Neuronal stem cell (in vitro differentiated cells): ENCODE measurements at regions not wholly inside any gene's neighbourhood (a gene's known extent, or its start where the extent isn't known, plus 50 kb on each side); places are given as distances from the start of the nearest gene placed in this dataset.

Experiments used
- DNase-seq: peaks from one replicate; pipeline ENCODE4 v3.0.0-alpha.2; 2013; ENCODE audit warnings: low spot score
- H2AFZ ChIP-seq: one replicate; pipeline ENCODE4 v1.6.1; 2013; ENCODE audit warnings: mild to moderate bottlenecking, low read length, inconsistent platforms
- H2AK5ac ChIP-seq: 2 replicates; pipeline ENCODE4 v1.6.1; 2013; ENCODE audit warnings: low read depth, mild to moderate bottlenecking, inconsistent platforms, low read length, moderate library complexity, mixed read lengths
- H2BK120ac ChIP-seq: 2 replicates; pipeline ENCODE4 v1.6.1; 2013; ENCODE audit warnings: low read depth, mild to moderate bottlenecking, inconsistent platforms, low read length, moderate library complexity, mixed read lengths
- H2BK12ac ChIP-seq: one replicate; pipeline ENCODE4 v1.6.1; 2013; ENCODE audit warnings: low read length, inconsistent platforms
- H2BK15ac ChIP-seq: 2 replicates; pipeline ENCODE4 v1.6.1; 2013; ENCODE audit warnings: mild to moderate bottlenecking, low read length, inconsistent platforms, mixed read lengths
- H2BK5ac ChIP-seq: one replicate; pipeline ENCODE4 v1.6.1; 2013; ENCODE audit warnings: inconsistent platforms, mild to moderate bottlenecking, low read length, moderate library complexity
- H3K14ac ChIP-seq: one replicate; pipeline ENCODE4 v1.6.1; 2013; ENCODE audit warnings: low read length, inconsistent platforms
- H3K18ac ChIP-seq: 2 replicates; pipeline ENCODE4 v1.6.1; 2013; ENCODE audit warnings: low read length, inconsistent platforms
- H3K23ac ChIP-seq: 2 replicates; pipeline ENCODE4 v1.6.1; 2013; ENCODE audit warnings: low read depth, mild to moderate bottlenecking, mixed read lengths, low read length, inconsistent platforms; ENCODE audit not compliant: poor library complexity
- H3K27ac ChIP-seq: replicated peaks from 3 replicates; pipeline ENCODE4 v1.5.1; 2013; ENCODE audit warnings: low read length, inconsistent platforms
- H3K27me3 ChIP-seq, 3 experiments: 2 replicates each; pipeline ENCODE4 v1.6.1; 2013; ENCODE audit warnings: low read length in 3 of 3, mild to moderate bottlenecking in 2 of 3, inconsistent platforms in 1 of 3, low read depth in 1 of 3, mixed read lengths in 1 of 3, moderate library complexity in 1 of 3; ENCODE audit not compliant: control insufficient read depth in 3 of 3, insufficient read depth in 3 of 3
- H3K36me3 ChIP-seq, 2 donors: replicated peaks in 1 of 2; 2 replicates each; pipeline ENCODE4 v1.6.1; 2013; ENCODE audit warnings: low read length in 2 of 2; ENCODE audit not compliant: control insufficient read depth in 2 of 2, insufficient read depth in 2 of 2
- H3K4ac ChIP-seq: 2 replicates; pipeline ENCODE4 v1.6.1; 2013; ENCODE audit warnings: inconsistent platforms, mild to moderate bottlenecking, low read length, moderate library complexity
- H3K4me1 ChIP-seq, 2 donors: 1 replicate in 1 of 2; 2 replicates in 1 of 2; pipeline ENCODE4 v1.6.1; 2013; ENCODE audit warnings: low read length in 2 of 2, low read depth in 1 of 2; ENCODE audit not compliant: control insufficient read depth in 2 of 2, insufficient read depth in 1 of 2
- H3K4me2 ChIP-seq: one replicate; pipeline ENCODE4 v1.6.1; 2013; ENCODE audit warnings: mild to moderate bottlenecking, low read length, inconsistent platforms; ENCODE audit not compliant: insufficient read depth, poor library complexity, severe bottlenecking
- H3K4me3 ChIP-seq, 2 donors: 2 replicates each; pipeline ENCODE4 v1.5.1; 2013; ENCODE audit warnings: low read length in 2 of 2, mild to moderate bottlenecking in 2 of 2, inconsistent platforms in 1 of 2, moderate library complexity in 1 of 2
- H3K79me1 ChIP-seq: one replicate; pipeline ENCODE4 v1.6.1; 2013; ENCODE audit warnings: low read depth, mild to moderate bottlenecking, inconsistent platforms, low read length, moderate library complexity
- H3K9ac ChIP-seq: one replicate; pipeline ENCODE4 v1.6.1; 2013; ENCODE audit warnings: mild to moderate bottlenecking, low read depth, low read length, inconsistent platforms; ENCODE audit not compliant: poor library complexity
- H3K9me3 ChIP-seq, 2 donors: replicated peaks in 1 of 2; 2 replicates each; pipeline versions ENCODE3 to v1.6.1; 2013; ENCODE audit warnings: low read length in 2 of 2, mild to moderate bottlenecking in 2 of 2, inconsistent platforms in 1 of 2, low read depth in 1 of 2, mixed read lengths in 1 of 2, moderate library complexity in 1 of 2; ENCODE audit not compliant: control insufficient read depth in 2 of 2, insufficient read depth in 1 of 2
- H4K8ac ChIP-seq: one replicate; pipeline ENCODE4 v1.6.1; 2013; ENCODE audit warnings: low read depth, mild to moderate bottlenecking, inconsistent platforms, low read length, moderate library complexity
- H4K91ac ChIP-seq: one replicate; pipeline ENCODE4 v1.6.1; 2013; ENCODE audit warnings: low read length, low read depth, mild to moderate bottlenecking, inconsistent platforms; ENCODE audit not compliant: poor library complexity
- WGBS, 2 donors: extraction: QIAGEN DNeasy Blood & Tissue Kit; methylation state at CpG; one replicate each; pipeline ENCODE4 v1.1.7; 2013; ENCODE audit warnings: missing lambda C conversion rate in 2 of 2, mixed read lengths in 1 of 2; ENCODE audit not compliant: insufficient read length in 2 of 2, insufficient replicate concordance in 1 of 2; ENCODE audit errors: extremely low coverage in 2 of 2; 5-methylcytosine and 5-hydroxymethylcytosine counted together

GRCh38 chr4:107366900-107367299 is 330.8 kb upstream of the DKK2 start:
- no peak for DNase-seq
- H3K18ac ChIP-seq, result no peak overlapping the region
- no peaks in the 10 kb centered on the region for H3K4me1 ChIP-seq
- H2BK120ac ChIP-seq, result no peak overlapping the region
- no peak overlapping the region for H3K14ac ChIP-seq
- H3K4me2 ChIP-seq, result no peak overlapping the region
- H2BK5ac ChIP-seq, result no peak overlapping the region
- H3K9ac ChIP-seq, result no peak overlapping the region
- H3K4me3 ChIP-seq, result no peak overlapping the region
- no peak overlapping the region for H2BK12ac ChIP-seq
- no peak overlapping the region for H3K27ac ChIP-seq
- H3K79me1 ChIP-seq, result no peaks in the 10 kb centered on the region
- H2AK5ac ChIP-seq, result no peak overlapping the region
- H3K36me3 ChIP-seq, result no peaks in the 10 kb centered on the region
- H2BK15ac ChIP-seq, result no peak overlapping the region
- no peak overlapping the region for H3K4ac ChIP-seq
- no peak overlapping the region for H2AFZ ChIP-seq
- H4K91ac ChIP-seq, result no peak overlapping the region
- no peaks in the 10 kb centered on the region for H3K9me3 ChIP-seq
- H4K8ac ChIP-seq, result no peak overlapping the region
- H3K27me3 ChIP-seq, result no peaks in the 10 kb centered on the region
- H3K23ac ChIP-seq, result no peak overlapping the region

DNA sequence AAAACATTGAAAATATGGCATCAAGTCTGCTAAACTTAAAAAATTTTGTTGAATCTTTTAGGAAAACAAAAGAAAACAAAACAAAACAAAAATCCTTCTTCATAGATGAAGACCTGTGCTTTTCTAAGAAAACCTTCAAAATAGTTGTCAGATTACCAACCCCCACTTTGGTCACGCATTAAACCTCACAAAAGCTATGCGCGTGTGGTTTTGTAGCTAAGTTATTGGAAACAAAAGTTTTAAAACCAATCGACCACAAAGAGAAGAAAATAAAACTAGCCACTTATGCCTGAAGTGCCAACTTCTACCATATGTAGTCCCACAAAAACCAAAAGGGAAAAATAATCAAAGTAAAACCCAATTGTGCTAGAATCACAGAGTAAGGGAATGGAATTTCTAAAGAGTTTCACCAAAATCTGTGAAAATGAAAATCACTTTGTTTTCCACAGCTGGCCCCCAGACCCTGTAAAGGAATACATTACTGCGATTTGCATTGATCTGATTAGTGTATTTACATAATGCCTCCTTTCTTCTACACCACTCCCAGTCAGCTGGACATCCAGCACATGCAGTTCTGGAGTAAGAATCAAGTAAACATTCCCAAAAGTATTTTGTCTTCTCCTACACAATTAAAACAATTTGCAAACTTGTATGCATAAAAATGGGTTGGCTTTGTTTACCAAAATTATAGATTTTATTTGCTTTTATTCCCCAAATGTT is 330.1 kb upstream of the DKK2 start:
- Histone ChIP-seq H2BK120ac (no peak overlapping the region), H3K4ac (no peak overlapping the region), H2BK15ac (no peak overlapping the region), H3K4me1 (no peaks in the 10 kb centered on the region), H3K4me3 (no peak overlapping the region), H4K91ac (no peak overlapping the region), H3K27me3 (no peaks in the 10 kb centered on the region), H4K8ac (no peak overlapping the region), H3K36me3 (no peaks in the 10 kb centered on the region), H3K18ac (no peak overlapping the region), H3K14ac (no peak overlapping the region), H3K27ac (no peak overlapping the region), H2AK5ac (no peak overlapping the region), H3K4me2 (no peak overlapping the region), H3K23ac (no peak overlapping the region), H3K9me3 (no peaks in the 10 kb centered on the region), H3K79me1 (no peaks in the 10 kb centered on the region), H2BK12ac (no peak overlapping the region), H3K9ac (no peak overlapping the region), H2AFZ (no peak overlapping the region), H2BK5ac (no peak overlapping the region)
- no peak for DNase-seq
- no CpG with 5 or more reads among the region's 5 CpGs for WGBS, 2 donors

- no peak overlapping the region for H3K4me2 ChIP-seq
- DNase-seq, result no peak
- no peak overlapping the region for H2BK12ac ChIP-seq
- H3K4me3 ChIP-seq, result no peak overlapping the region
- H3K9ac ChIP-seq, result no peak overlapping the region
- H2AK5ac ChIP-seq, result no peak overlapping the region
- no peak overlapping the region for H3K27ac ChIP-seq
- H3K4ac ChIP-seq, result no peak overlapping the region
- H3K18ac ChIP-seq, result no peak overlapping the region
- no peak overlapping the region for H3K14ac ChIP-seq
- no peak overlapping the region for H2AFZ ChIP-seq
- no CpG with 5 or more reads among the region's 2 CpGs for WGBS, 2 donors
- no peaks in the 10 kb centered on the region for H3K79me1 ChIP-seq
- no peak overlapping the region for H4K8ac ChIP-seq
- H2BK5ac ChIP-seq, result no peak overlapping the region
- no peaks in the 10 kb centered on the region for H3K4me1 ChIP-seq
- no peak overlapping the region for H2BK15ac ChIP-seq
- no peaks in the 10 kb centered on the region for H3K27me3 ChIP-seq
- no peaks in the 10 kb centered on the region for H3K9me3 ChIP-seq
- H4K91ac ChIP-seq, result no peak overlapping the region
- H3K36me3 ChIP-seq, result no peaks in the 10 kb centered on the region
- H2BK120ac ChIP-seq, result no peak overlapping the region
- no peak overlapping the region for H3K23ac ChIP-seq
Observed at GRCh38 chr4:107363125-107363524, 327.0 kb upstream of the DKK2 start.

DNA sequence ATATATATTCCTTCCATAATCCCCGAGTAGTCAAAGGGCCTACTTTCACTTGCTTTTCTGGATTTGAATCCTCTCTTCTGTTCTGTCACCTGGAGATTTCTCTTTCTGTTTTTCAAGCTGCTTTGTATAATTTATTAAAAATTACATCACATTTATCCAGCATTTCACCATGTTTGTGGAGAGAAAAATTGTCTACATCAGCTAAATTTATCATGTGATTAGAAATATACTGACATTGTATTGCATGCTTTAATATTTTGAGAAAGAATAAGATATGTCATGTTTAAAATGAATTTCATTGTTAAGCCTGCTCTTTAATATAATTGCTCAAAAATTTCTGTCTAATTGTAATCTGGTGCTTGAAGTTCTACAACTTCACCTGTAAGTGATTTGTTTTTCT is 323.1 kb upstream of the DKK2 start:
- Histone ChIP-seq H3K23ac (no peak overlapping the region), H3K4me3 (no peak overlapping the region), H3K79me1 (no peaks in the 10 kb centered on the region), H3K9ac (no peak overlapping the region), H3K27ac (no peak overlapping the region), H3K18ac (no peak overlapping the region), H3K9me3 (no peaks in the 10 kb centered on the region), H3K36me3 (no peaks in the 10 kb centered on the region), H3K4ac (no peak overlapping the region), H4K91ac (no peak overlapping the region), H3K4me1 (no peaks in the 10 kb centered on the region), H2BK15ac (no peak overlapping the region), H3K14ac (no peak overlapping the region), H3K4me2 (no peak overlapping the region), H4K8ac (no peak overlapping the region), H2BK120ac (no peak overlapping the region), H2AK5ac (no peak overlapping the region), H3K27me3 (no peaks in the 10 kb centered on the region), H2BK5ac (no peak overlapping the region), H2BK12ac (no peak overlapping the region), H2AFZ (no peak overlapping the region)
- DNase-seq, result no peak
- no CpG with 5 or more reads among the region's 1 CpG for WGBS, 2 donors
